ENCODE measurements at regions not wholly inside any gene's neighbourhood (a gene's known extent, or its start where the extent isn't known, plus 50 kb on each side); places are given as distances from the start of the nearest gene placed in this dataset.

DNA sequence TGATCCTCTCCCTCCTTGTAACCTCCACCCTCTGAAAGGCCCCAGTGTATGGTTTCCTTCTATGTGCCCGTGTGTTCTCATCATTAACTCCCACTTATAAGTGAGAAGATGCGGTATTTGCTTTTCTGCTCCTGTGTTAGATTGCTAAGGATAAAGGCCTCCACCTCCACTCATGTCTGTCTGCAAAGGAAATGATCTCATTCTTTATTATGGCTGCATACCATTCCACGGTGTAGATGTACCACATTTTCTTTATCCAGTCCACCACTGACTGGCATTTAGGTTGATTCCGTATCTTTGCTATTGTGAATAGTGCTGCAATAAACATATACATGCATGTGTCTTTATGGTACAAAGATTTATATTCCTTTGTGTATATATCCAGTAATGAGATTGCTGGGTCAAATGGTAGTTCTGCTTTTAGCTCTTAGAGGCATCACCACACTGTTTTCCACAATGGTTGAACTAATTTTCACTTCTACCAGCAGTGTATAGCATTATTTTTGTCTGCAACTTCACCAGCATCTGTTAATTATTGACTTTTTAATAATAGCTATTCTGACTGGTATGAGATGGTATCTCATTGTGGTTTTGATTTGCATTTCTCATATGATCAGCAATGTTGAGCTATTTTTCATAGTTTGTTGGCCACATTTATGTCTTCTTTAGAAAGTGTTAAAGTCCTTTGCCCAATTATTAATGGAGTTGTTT, 1030.9 kb downstream of the FSTL5 start:
- no peak for DNase-seq (ENCODE audit: low spot score)

DNA sequence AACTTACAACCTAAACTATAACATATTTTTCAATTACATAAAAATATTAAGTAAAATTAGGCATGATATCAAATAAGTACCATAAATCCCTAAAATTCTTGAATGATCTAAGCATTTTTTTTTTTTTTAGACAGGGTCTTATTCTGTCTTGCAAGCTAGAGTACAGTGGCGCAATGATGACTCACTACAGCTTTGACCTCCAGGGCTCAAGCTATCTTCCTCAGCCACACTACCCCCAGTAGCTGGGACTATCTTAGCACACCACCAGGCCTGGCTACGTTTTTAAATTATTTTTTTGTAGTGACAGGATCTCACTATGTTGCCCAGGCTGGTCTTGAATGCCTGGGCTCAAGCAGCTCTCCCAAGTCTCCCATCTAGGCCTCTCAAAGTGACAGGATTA, 1042.3 kb downstream of the FSTL5 start:
- DNase-seq (ENCODE audit: low spot score): no peak

DNA sequence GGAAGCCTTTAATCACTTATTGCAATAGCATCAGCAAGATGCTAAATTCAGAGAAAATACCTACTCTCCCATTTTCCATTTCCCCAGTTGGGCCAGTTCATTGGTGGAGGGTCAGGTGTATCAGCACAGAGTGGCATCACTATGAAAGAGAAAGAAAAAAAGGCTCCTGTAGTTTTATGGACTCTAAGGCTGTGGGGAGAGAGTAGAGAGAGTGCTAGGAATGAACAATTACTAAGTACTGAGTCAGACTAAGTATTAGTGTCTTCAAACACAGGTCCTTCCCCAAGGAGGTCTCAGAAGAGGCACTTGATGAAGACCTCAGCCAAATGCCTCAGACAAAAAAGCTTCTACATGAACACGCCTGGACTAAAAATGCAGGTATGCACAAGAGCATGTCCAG, 1061.9 kb downstream of the FSTL5 start:
- no peak for DNase-seq (ENCODE audit: low spot score)

DNA sequence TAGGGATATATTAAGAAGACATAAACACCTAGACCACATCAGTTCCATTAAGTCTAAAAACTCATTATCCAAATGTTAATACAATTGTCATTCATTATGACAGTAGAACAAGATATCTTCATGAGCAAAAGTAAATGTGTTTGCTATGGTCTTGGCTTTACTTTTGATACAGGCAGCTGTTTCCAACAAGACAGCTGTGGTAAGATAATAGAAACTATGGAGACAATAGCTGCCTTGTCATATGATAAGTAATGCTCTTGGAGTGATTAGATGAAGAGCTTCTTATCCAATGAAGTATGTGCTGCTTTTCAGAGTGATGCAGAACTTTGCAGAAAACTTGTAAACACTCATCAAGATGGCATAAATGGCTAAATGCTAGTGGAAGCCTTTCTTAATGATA, 1066.0 kb downstream of the FSTL5 start:
- no peak for DNase-seq (ENCODE audit: low spot score)

DNA sequence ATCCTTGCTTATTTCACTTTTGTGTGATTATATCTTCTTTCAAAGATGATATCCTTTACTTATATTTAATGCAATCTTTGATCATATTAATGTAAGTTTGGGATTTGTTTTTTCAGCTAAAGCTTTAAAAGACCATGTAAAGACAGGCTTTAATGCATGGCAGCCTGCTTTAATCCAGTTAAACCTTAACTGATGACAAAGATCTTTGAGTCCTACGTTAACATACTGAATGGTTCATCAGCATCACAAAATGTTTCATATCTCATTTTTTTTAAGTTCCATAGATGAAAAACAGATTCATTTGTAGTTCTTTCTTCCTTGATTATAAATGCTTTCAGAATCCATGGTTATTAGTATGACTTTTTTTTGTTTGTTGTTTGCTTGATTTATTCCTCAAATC, 1102.8 kb downstream of the FSTL5 start:
- DNase-seq (ENCODE audit: low spot score): no peak

All from kidney capillary endothelial cell (primary cell).